HL-60 (cell line): ENCODE measurements at regions not wholly inside any gene's neighbourhood (a gene's known extent, or its start where the extent isn't known, plus 50 kb on each side); places are given as distances from the start of the nearest gene placed in this dataset.

Experiments
- GABPA ChIP-seq: IDR thresholded peaks from 2 replicates; pipeline ENCODE4 v1.6.1; 2012; ENCODE audit warnings: low read depth
- POLR2AphosphoS5 ChIP-seq: IDR thresholded peaks from 2 replicates; pipeline ENCODE4 v1.6.1; 2012; ENCODE audit warnings: low read depth
- SPI1 ChIP-seq: IDR thresholded peaks from 2 replicates; pipeline ENCODE4 v1.6.1; 2012; ENCODE audit warnings: low read depth, mild to moderate bottlenecking, borderline replicate concordance
- TF ChIP-seq, protein P1 (sequence below): IDR thresholded peaks from one replicate; pipeline ENCODE4 v1.5.1; 2011; ENCODE audit warnings: low read length, control low read depth, inconsistent platforms; ENCODE audit not compliant: insufficient read depth
- TF ChIP-seq, protein P2 (sequence below): IDR thresholded peaks from 2 replicates; pipeline ENCODE4 v1.6.1; 2012; ENCODE audit warnings: low read depth; ENCODE audit not compliant: insufficient replicate concordance

DNA sequence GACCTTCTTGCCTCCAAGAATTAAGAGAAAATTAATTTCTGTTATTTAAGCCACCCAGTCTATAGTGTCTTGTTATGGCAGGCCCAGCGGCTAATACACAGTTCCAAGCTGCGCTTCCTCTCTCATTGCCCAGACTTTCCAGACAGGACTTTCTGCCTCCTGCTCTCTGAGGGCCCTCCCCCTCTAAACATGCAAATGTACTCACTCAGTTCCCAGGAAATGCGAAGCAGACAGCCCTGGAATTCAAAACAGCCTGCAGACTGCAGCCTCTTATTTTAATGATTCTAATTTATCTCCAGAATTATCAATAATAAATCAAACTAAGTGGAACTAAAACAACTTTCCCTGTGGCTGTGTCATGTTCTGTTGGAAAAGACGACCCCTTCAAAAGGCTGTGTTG, 115.5 kb upstream of the ISX start:
- TF ChIP-seq, protein P1, sequence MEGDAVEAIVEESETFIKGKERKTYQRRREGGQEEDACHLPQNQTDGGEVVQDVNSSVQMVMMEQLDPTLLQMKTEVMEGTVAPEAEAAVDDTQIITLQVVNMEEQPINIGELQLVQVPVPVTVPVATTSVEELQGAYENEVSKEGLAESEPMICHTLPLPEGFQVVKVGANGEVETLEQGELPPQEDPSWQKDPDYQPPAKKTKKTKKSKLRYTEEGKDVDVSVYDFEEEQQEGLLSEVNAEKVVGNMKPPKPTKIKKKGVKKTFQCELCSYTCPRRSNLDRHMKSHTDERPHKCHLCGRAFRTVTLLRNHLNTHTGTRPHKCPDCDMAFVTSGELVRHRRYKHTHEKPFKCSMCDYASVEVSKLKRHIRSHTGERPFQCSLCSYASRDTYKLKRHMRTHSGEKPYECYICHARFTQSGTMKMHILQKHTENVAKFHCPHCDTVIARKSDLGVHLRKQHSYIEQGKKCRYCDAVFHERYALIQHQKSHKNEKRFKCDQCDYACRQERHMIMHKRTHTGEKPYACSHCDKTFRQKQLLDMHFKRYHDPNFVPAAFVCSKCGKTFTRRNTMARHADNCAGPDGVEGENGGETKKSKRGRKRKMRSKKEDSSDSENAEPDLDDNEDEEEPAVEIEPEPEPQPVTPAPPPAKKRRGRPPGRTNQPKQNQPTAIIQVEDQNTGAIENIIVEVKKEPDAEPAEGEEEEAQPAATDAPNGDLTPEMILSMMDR, result no peak
- TF ChIP-seq SPI1 (no peak), POLR2AphosphoS5 (no peak), GABPA (no peak)
- TF ChIP-seq, protein P2, sequence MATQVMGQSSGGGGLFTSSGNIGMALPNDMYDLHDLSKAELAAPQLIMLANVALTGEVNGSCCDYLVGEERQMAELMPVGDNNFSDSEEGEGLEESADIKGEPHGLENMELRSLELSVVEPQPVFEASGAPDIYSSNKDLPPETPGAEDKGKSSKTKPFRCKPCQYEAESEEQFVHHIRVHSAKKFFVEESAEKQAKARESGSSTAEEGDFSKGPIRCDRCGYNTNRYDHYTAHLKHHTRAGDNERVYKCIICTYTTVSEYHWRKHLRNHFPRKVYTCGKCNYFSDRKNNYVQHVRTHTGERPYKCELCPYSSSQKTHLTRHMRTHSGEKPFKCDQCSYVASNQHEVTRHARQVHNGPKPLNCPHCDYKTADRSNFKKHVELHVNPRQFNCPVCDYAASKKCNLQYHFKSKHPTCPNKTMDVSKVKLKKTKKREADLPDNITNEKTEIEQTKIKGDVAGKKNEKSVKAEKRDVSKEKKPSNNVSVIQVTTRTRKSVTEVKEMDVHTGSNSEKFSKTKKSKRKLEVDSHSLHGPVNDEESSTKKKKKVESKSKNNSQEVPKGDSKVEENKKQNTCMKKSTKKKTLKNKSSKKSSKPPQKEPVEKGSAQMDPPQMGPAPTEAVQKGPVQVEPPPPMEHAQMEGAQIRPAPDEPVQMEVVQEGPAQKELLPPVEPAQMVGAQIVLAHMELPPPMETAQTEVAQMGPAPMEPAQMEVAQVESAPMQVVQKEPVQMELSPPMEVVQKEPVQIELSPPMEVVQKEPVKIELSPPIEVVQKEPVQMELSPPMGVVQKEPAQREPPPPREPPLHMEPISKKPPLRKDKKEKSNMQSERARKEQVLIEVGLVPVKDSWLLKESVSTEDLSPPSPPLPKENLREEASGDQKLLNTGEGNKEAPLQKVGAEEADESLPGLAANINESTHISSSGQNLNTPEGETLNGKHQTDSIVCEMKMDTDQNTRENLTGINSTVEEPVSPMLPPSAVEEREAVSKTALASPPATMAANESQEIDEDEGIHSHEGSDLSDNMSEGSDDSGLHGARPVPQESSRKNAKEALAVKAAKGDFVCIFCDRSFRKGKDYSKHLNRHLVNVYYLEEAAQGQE, result no peak
